Left forelimb (tissue), 1 donor: ENCODE measurements at regions not wholly inside any gene's neighbourhood (a gene's known extent, or its start where the extent isn't known, plus 50 kb on each side); places are given as distances from the start of the nearest gene placed in this dataset.

Experiments
- DNase-seq: peaks from one replicate; pipeline ENCODE4 v3.0.0-alpha.2; 2018; ENCODE audit warnings: low spot score

DNA sequence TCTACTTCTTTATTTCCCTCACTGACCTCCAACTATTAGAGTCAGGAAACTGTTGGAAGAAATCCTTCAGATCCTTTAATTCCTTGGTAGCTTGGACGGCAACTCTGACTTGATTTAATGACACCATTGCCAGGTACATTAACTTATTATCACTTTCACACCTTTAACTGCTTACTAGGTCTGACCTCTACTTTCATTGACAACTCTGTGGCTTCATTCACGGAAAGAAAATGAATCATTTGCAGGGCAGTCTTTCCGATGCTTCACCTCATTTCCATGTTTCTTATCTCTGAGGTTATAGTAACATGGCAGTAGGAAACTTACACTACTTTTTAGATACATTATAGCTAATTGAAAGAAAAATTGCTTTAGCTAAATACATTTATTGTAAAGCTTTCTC is 82.6 kb upstream of the PDGFD start:
- no peak for DNase-seq

DNA sequence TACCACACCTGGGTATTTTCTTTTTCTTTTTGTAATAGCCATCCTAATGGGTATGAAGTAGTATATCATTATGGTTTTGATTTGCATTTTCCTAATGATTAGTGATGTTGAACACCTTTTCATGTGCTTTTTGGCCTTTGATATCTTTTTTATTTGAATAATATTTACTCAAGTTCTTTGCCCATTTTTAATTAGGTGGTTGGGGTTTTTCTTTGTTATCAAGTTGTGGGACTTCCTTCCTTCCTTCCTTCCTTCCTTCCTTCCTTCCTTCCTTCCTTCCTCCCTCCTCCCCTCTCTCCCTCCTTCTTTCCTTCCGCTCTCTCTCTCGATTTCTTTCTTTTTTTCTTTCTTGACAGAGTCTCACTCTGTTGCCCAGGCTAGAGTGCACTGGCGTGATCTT is 75.0 kb upstream of the PDGFD start:
- no peak for DNase-seq

DNA sequence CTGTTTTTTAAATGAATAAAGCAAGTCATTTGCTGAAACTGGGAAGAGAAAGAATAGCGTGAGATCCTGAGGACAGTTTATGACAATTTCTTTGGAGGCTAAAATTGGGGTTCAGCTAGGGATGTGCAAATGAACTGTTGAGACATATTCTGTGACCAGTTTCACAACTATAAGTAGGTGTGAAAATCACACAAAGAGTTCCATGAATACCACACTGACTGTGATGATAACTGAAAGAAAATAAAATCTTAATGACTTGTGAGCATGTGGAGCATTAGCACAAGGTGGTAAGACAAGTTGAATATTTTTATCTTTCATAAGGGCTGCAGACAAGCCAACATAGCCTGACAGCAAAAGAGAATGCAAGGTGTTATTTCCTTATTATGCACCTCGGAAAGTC is 61.1 kb upstream of the PDGFD start:
- DNase-seq: no peak

DNA sequence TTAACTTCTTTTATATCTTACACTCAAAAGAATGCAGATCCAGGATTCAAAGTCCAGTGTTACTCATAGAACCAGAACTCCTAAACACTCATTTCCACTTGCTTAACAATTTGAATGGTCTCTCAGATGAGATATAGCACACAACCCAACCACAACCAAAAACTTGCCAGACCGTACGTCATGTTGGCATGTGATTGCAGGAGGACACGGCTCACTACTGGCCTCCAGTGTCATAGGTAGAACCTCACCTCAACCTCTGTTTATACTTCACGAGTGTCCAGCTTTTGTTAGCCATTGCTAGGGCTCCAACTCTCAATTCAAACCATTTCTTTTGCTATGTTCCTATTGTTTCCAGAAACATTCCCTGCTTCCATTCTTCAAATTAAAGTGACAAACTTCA is 58.5 kb upstream of the PDGFD start:
- DNase-seq: no peak

DNA sequence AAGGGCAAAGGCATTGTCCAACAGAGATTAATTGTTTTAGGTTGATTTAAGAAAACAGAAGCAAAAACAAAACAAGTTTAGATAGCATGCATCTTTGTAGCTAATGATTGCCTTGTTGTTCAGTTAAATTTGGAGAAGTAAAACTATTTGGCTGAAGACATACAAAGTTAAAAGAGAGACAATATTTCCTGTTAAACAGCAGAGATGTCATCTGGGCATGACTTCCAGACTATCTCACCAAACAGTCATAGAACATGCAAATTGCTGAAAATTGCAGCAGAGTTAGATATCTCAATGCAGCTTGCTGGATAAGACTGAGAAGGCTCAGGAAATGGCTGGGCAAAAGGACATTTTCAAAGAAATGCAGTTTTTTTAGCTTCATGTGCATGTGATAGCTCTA is 57.5 kb upstream of the PDGFD start:
- DNase-seq: no peak

DNA sequence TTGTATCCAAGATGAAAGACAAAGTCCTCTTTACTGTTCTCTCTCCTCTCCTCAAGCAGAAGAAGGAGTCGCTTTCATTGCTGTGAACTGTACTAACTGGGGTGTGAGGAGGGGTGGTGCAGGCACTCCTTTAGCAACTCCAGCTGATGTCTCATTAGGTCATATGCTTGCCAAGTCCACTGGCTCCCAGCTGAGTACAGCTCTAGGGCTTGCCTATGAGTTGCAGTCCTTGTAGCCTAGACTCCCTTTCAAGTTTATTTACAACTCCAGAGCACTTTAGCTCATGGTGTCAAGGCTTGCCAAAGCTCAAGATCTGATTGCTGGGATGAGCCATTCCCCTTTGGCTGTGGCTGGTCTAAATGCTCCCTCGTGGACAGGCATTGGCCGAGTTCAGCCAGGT is 55.1 kb upstream of the PDGFD start:
- no peak for DNase-seq

DNA sequence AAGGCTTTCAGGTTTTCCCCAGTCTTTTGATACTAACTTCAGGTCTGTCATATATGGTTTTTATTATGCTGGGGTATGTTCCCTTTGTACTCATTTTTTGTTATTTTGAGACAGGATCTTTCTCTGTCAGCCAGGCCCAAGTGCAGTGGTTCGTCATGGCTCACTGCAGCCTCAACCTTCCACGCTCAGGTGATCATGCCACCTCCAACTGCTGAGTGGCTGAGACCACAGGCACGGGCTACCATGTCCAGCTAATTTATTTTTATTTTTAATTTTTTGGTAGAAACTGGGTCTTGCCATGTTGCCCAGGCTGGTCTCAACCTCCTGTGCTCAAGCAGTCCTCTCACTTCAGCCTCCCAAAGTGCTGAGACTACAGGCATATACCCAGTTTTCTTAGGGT is 50.6 kb upstream of the PDGFD start:
- no peak for DNase-seq
